HepG2 (cell line): ENCODE measurements at regions not wholly inside any gene's neighbourhood (a gene's known extent, or its start where the extent isn't known, plus 50 kb on each side); places are given as distances from the start of the nearest gene placed in this dataset.

Source experiments
- small RNA-seq, 3 experiments: library from RNA; depleted of rRNA; stranded (forward); fragments of <200 nt; gene quantifications; one replicate each; pipeline ENCODE3, GENCODE V24; 2012; ENCODE audit warnings: low read depth in 2 of 3, low replicate concordance in 1 of 3; ENCODE audit not compliant: insufficient read length in 3 of 3, insufficient read depth in 2 of 3

Small RNA genes in the stretch of these regions (small RNA-seq; reads per million reads assigned to genes)
- gene AL158077.1, result 0 reads per million in 3 experiments
